GM12875 (cell line): ENCODE measurements at regions not wholly inside any gene's neighbourhood (a gene's known extent, or its start where the extent isn't known, plus 50 kb on each side); places are given as distances from the start of the nearest gene placed in this dataset.

Source experiments
- H3K4me3 ChIP-seq: one replicate; pipeline ENCODE4 v1.5.1; 2011; ENCODE audit warnings: low read depth, low read length, control low read depth
- TF ChIP-seq, protein P1 (sequence below): IDR thresholded peaks from 2 replicates; pipeline ENCODE4 v1.5.1; 2011; ENCODE audit warnings: low read depth, mild to moderate bottlenecking, control low read depth, inconsistent platforms, low read length, moderate library complexity, borderline replicate concordance; ENCODE audit not compliant: insufficient read depth

DNA sequence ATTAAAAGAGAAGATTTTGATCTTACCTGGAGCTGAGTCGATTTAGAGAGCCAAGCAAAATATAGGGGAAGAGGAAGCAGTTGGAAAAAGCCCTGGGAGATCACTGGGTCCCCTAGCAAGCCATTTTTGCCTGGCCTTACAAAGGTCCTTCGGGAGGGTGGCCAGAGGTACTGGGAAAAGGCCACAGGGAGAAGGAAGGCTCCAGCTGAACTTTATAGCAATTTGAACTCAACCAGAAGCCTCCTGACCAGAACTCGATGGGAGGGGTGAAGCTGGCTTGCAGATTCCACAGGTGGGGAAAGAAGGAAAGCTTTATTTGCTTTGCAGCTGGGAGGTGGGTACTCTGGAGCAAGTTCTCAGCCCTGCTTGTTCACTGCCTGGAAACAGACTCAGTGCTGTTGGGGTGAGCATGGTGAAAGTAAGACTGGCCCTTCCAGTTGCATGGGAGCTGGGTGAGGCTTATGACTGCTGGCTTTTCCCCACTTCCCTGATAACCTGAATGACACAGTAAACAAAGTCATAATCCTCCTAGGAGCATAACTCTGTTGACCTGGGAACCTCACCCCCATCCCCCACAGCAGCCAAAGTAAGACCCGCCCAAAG lies 855.8 kb downstream of the FSCB start:
- no peak overlapping the region for H3K4me3 ChIP-seq
- TF ChIP-seq, protein P1, sequence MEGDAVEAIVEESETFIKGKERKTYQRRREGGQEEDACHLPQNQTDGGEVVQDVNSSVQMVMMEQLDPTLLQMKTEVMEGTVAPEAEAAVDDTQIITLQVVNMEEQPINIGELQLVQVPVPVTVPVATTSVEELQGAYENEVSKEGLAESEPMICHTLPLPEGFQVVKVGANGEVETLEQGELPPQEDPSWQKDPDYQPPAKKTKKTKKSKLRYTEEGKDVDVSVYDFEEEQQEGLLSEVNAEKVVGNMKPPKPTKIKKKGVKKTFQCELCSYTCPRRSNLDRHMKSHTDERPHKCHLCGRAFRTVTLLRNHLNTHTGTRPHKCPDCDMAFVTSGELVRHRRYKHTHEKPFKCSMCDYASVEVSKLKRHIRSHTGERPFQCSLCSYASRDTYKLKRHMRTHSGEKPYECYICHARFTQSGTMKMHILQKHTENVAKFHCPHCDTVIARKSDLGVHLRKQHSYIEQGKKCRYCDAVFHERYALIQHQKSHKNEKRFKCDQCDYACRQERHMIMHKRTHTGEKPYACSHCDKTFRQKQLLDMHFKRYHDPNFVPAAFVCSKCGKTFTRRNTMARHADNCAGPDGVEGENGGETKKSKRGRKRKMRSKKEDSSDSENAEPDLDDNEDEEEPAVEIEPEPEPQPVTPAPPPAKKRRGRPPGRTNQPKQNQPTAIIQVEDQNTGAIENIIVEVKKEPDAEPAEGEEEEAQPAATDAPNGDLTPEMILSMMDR = no peak

DNA sequence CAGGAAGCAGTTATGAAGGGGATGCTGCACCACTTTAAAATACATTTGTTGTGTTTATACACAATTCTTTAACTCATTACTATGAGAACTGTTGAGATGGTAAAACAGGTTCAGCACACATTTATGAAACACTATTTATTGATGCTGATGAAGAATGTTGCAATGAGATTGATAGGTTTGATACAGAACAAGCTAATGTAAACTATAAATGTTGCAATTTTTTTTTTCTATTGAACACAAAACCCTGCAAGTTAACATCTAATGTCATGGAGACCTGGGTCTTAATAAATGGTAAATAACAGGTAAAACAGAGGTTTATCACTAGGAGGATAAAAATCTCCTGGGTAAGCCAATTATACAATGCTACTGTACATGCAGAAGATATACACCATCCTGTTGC lies 857.6 kb downstream of the FSCB start:
- H3K4me3 ChIP-seq = no peak overlapping the region
- TF ChIP-seq, protein P1 = no peak

GRCh38 chr14:43647302-43647701 lies 859.8 kb downstream of the FSCB start:
- TF ChIP-seq, protein P1 = no peak
- H3K4me3 ChIP-seq = no peak overlapping the region

GRCh38 chr14:43640718-43641267 lies 866.3 kb downstream of the FSCB start:
- TF ChIP-seq, protein P1 = no peak

DNA sequence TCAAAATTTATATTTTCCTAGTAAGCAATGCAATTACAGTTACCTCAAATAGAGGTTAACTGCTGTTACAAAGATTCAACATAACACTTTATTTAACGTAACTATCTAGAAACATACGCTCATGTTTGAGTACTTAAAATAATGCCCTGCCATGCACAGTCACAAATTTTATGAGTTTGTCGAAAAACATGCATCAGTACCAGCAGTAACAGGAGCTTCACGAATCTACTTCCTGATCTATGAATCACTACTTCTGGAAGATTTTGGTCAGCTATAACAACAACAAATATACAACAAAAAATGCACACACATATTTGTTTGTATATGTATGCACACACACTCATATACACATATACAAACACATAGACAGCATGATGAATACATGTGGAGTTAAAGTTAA lies 881.8 kb downstream of the FSCB start:
- TF ChIP-seq, protein P1 = no peak

More at GRCh38 chr14:43640718-43641267, 866.3 kb downstream of the FSCB start:
- H3K4me3 ChIP-seq = no peak overlapping the region

DNA sequence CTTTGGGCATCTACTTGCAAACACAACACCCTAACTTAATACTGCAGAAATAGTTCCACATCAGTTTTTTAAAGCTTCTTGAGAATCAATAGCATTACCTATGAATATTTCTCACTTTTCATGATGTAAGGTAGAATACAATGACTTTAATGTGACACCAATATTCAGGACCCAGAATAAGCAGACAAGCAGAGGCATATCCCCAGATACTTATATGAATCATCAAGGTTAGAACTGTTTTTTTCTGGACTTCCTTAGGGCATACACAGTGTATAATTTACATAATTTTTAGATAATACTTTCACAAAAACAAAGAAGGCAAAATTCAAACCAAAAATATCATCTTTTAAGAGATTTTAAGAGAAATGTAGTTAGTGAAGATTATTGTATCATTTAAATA lies 885.8 kb downstream of the FSCB start:
- H3K4me3 ChIP-seq = no peak overlapping the region
- TF ChIP-seq, protein P1 = no peak

More for the DNA sequence above, 881.8 kb downstream of the FSCB start:
- no peak overlapping the region for H3K4me3 ChIP-seq

GRCh38 chr14:43595096-43595772 lies 911.8 kb downstream of the FSCB start:
- TF ChIP-seq, protein P1 = no peak
- no peak overlapping the region for H3K4me3 ChIP-seq
